ENCODE measurements at regions not wholly inside any gene's neighbourhood (a gene's known extent, or its start where the extent isn't known, plus 50 kb on each side); places are given as distances from the start of the nearest gene placed in this dataset.
"Not testable (repeated sequence)": the region's sequence is repeated elsewhere in the genome, so short reads cannot be mapped to it uniquely, and the experiment has no call there.

GRCh38 chr14:87815121-87815520, 177.9 kb downstream of the GALC start:
- DNase-seq (ENCODE audit: low read depth in 2 of 2), result no peak

GRCh38 chr14:87813686-87814085, 179.3 kb downstream of the GALC start:
- DNase-seq (ENCODE audit: low read depth in 2 of 2), result no peak

GRCh38 chr14:87813211-87813610, 179.8 kb downstream of the GALC start:
- DNase-seq (ENCODE audit: low read depth in 2 of 2), result no peak

- DNase-seq (ENCODE audit: low read depth in 2 of 2), result no peak
Measured at GRCh38 chr14:87811246-87811645, 181.7 kb downstream of the GALC start.

- no peak for DNase-seq (ENCODE audit: low read depth in 2 of 2)
Measured at GRCh38 chr14:87810711-87811110, 182.3 kb downstream of the GALC start.

- no peak for DNase-seq (ENCODE audit: low read depth in 2 of 2)
Measured at GRCh38 chr14:87809261-87809660, 183.7 kb downstream of the GALC start.

GRCh38 chr14:87805315-87805723, 187.7 kb downstream of the GALC start:
- DNase-seq (ENCODE audit: low read depth in 2 of 2), result peak in 1 of 2 donors; percentile 15

- no peak for DNase-seq (ENCODE audit: low read depth in 2 of 2)
Measured at GRCh38 chr14:87800216-87800615, 192.8 kb downstream of the GALC start.

GRCh38 chr14:87799400-87799799, 193.6 kb downstream of the GALC start:
- DNase-seq (ENCODE audit: low read depth in 2 of 2), result no peak

- no peak for DNase-seq (ENCODE audit: low read depth in 2 of 2)
Measured at GRCh38 chr14:87797001-87797400, 196.0 kb downstream of the GALC start.

GRCh38 chr14:87794561-87794960, 198.4 kb downstream of the GALC start:
- DNase-seq (ENCODE audit: low read depth in 2 of 2), result no peak

- no peak for DNase-seq (ENCODE audit: low read depth in 2 of 2)
Measured at GRCh38 chr14:87785897-87786296, 207.1 kb downstream of the GALC start.

GRCh38 chr14:87784386-87784785, 208.6 kb downstream of the GALC start:
- DNase-seq (ENCODE audit: low read depth in 2 of 2), result no peak

- no peak for DNase-seq (ENCODE audit: low read depth in 2 of 2)
Measured at GRCh38 chr14:87783071-87783470, 209.9 kb downstream of the GALC start.

- DNase-seq (ENCODE audit: low read depth in 2 of 2), result no peak
Measured at GRCh38 chr14:87772854-87773253, 220.1 kb downstream of the GALC start.

- no peak for DNase-seq (ENCODE audit: low read depth in 2 of 2)
Measured at GRCh38 chr14:87767567-87767901, 225.4 kb downstream of the GALC start.

- DNase-seq (ENCODE audit: low read depth in 2 of 2), result no peak
Measured at GRCh38 chr14:87758876-87759275, 234.1 kb downstream of the GALC start.

GRCh38 chr14:87756661-87757060, 236.3 kb downstream of the GALC start:
- no peak for DNase-seq (ENCODE audit: low read depth in 2 of 2)

GRCh38 chr14:87754520-87755223, 238.3 kb downstream of the GALC start:
- no peak for DNase-seq (ENCODE audit: low read depth in 2 of 2)

- DNase-seq (ENCODE audit: low read depth in 2 of 2), result no peak
Measured at GRCh38 chr14:87748558-87748957, 244.4 kb downstream of the GALC start.

GRCh38 chr14:87745507-87746118, 247.4 kb downstream of the GALC start:
- no peak for DNase-seq (ENCODE audit: low read depth in 2 of 2)

- DNase-seq (ENCODE audit: low read depth in 2 of 2), result not testable (repeated sequence)
Measured at GRCh38 chr14:87734577-87735360, 258.2 kb downstream of the GALC start.

GRCh38 chr14:87733115-87733514, 259.9 kb downstream of the GALC start:
- DNase-seq (ENCODE audit: low read depth in 2 of 2), result not testable (repeated sequence)

Measured in stimulated activated CD8-positive, alpha-beta memory T cell treated with anti-CD3 and anti-CD28 coated beads, Interleukin-7, amount 100 ng/mL, for 1 hour (primary cell).